ENCODE measurements at regions not wholly inside any gene's neighbourhood (a gene's known extent, or its start where the extent isn't known, plus 50 kb on each side); places are given as distances from the start of the nearest gene placed in this dataset.

DNA sequence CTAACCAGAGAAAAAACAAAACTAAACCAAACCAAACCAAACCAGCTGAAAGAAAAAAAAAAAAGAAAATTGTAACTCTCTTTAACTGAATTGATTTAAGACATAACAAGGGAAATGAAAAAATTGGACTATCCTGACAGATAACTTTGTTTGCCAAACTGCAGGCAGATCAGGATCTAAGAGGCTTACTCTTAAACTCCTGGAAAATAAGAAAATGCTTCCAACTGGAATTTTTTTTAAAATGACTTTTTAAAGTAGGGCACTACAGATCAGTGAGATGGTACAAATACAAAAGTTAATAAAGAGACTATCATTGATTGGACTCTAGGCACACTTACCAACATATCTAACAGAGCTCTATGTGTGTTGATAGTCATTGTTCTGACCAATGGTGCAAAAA lies 125.5 kb upstream of the KCNJ16 start:
- no peak overlapping the region for H3K27ac ChIP-seq
- H3K4me3 ChIP-seq: no peak overlapping the region
- H3K36me3 ChIP-seq: no peaks in the 10 kb centered on the region
- no peaks in the 10 kb centered on the region for H3K9me3 ChIP-seq
- intact Hi-C loops (cut with DNase I): no loop called here
- DNase-seq: no peak
- H3K4me1 ChIP-seq: no peaks in the 10 kb centered on the region
- no peak for TF ChIP-seq POLR2A (IDR thresholded peaks at IDR 0.05)
- TF ChIP-seq, protein P1, sequence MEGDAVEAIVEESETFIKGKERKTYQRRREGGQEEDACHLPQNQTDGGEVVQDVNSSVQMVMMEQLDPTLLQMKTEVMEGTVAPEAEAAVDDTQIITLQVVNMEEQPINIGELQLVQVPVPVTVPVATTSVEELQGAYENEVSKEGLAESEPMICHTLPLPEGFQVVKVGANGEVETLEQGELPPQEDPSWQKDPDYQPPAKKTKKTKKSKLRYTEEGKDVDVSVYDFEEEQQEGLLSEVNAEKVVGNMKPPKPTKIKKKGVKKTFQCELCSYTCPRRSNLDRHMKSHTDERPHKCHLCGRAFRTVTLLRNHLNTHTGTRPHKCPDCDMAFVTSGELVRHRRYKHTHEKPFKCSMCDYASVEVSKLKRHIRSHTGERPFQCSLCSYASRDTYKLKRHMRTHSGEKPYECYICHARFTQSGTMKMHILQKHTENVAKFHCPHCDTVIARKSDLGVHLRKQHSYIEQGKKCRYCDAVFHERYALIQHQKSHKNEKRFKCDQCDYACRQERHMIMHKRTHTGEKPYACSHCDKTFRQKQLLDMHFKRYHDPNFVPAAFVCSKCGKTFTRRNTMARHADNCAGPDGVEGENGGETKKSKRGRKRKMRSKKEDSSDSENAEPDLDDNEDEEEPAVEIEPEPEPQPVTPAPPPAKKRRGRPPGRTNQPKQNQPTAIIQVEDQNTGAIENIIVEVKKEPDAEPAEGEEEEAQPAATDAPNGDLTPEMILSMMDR (IDR thresholded peaks at IDR 0.05): no peak
- H3K27me3 ChIP-seq: no peaks in the 10 kb centered on the region

- 75 to 78% methylated on average over 6 of the region's 6 CpGs for WGBS, 2 donors
- no peaks in the 10 kb centered on the region for H3K27me3 ChIP-seq
- TF ChIP-seq POLR2A (IDR thresholded peaks at IDR 0.05): no peak
- TF ChIP-seq, protein P1 (IDR thresholded peaks at IDR 0.05): no peak
- intact Hi-C loops (cut with DNase I): no loop called here
- no peak overlapping the region for H3K27ac ChIP-seq
- no peaks in the 10 kb centered on the region for H3K36me3 ChIP-seq
- DNase-seq: no peak
- H3K9me3 ChIP-seq: no peaks in the 10 kb centered on the region
- no peak overlapping the region for H3K4me3 ChIP-seq
- no peaks in the 10 kb centered on the region for H3K4me1 ChIP-seq
These were observed 124.9 kb upstream of the KCNJ16 start for GRCh38 chr17:69949973-69950695.

DNA sequence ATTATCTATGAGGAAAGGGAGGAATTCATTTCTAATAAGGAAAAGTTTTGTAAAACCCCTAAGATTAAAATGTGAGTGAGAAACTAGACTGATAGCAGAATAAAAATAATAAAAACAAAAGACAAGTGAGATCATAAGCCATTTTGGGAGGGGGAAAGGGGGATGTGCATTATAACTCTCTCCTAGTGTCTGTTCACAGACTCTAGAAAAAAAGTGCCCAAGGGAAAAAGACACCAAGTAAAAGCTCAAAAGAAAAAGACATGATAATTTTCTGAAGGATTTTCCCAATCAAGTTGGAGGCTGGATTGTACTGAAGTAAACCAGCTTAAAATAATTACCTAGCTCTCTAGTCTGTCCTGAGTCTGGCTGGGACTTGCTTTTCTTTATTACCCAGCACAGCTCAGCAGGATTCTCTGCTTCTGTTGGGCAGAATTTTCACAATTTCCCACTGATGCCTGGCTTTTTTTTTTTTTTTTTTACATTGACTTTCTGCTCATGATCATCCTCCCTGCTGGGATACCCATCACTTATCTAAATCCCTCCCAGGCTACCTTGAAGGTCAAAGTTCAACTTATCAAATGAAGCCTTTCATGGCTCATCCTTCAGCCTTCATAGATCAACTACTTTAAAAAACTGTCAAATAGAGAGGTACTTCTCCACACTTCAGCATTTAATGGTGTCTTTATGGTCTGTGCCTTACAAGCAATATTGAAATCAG lies 124.2 kb upstream of the KCNJ16 start:
- DNase-seq: no peak
- TF ChIP-seq, protein P1 (IDR thresholded peaks at IDR 0.05): no peak
- no peak for TF ChIP-seq POLR2A (IDR thresholded peaks at IDR 0.05)
- no peaks in the 10 kb centered on the region for H3K4me1 ChIP-seq
- H3K27ac ChIP-seq: no peak overlapping the region
- H3K4me3 ChIP-seq: no peak overlapping the region
- no peaks in the 10 kb centered on the region for H3K27me3 ChIP-seq
- no peaks in the 10 kb centered on the region for H3K9me3 ChIP-seq
- intact Hi-C loops (cut with DNase I): no loop called here
- H3K36me3 ChIP-seq: no peaks in the 10 kb centered on the region

DNA sequence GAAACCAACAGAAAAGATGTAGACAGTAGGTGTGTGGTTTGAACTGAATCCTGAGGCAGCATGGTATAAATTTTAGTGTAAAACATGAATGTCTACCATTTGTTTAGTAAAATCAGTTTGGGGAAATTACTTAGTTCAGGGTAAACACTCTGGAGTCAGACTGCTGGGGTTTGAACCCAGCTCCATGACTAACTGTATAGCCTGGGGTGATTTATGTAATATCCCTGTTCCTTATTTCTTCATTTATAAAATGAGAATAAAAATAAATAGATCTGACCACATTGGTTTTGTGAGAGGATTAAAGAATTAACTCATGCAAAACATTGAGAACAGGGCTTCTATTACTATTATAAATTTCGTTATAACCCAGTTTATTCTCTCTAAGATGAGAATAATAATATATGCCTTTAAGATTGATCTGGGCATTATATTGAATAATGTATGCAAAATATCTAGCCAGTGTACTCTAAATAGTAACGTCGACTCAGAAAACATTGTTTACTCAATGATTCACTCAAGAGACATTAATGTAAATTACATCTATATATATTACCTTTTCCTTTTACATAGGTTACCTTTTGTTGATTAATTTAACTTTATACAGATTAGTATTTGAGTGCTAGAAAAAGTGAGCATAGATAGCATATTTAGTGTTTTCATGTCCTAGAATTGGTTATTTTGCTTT lies 120.6 kb upstream of the KCNJ16 start:
- 38 to 43% methylated on average over 3 of the region's 3 CpGs for WGBS, 2 donors
- intact Hi-C loops (cut with DNase I): no loop called here
- peaks cover 0 to 6% (median 0%) of the 10 kb centered on the region in 3 donors for H3K4me1 ChIP-seq

More for the DNA sequence above, 120.6 kb upstream of the KCNJ16 start:
- Histone ChIP-seq H3K9me3 (no peaks in the 10 kb centered on the region), H3K36me3 (no peaks in the 10 kb centered on the region), H3K27me3 (no peaks in the 10 kb centered on the region), H3K27ac (no peak overlapping the region), H3K4me3 (no peak overlapping the region)
- TF ChIP-seq, protein P1 (IDR thresholded peaks at IDR 0.05): no peak
- TF ChIP-seq POLR2A (IDR thresholded peaks at IDR 0.05): no peak
- DNase-seq: no peak

Data from esophagus squamous epithelium (tissue), 5 donors.